ENCODE measurements at regions not wholly inside any gene's neighbourhood (a gene's known extent, or its start where the extent isn't known, plus 50 kb on each side); places are given as distances from the start of the nearest gene placed in this dataset.

DNA sequence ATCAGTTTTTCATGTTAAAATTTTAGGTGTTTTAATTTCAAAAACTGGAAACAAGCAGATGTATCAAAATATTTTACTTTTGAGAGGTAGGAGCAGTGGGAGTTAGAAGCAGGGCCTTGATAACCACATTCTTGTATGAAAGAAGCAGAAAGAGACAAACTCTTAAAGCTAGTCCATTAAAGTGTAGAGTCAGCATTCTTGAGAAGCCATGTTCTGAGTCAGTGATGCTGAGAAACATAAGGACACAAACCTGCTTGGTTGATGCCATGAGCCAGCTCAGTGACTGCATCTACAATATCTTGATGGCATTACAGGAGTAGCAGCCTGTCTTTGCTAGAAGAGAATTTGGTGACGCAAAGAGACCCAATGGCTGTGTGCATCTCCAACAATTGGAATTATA is 826.1 kb upstream of the CTNND2 start:
- no peak for TF ChIP-seq ZNF274 (IDR thresholded peaks at IDR 0.05; ENCODE audit: low read depth, low read length)
- TF ChIP-seq YY1 (IDR thresholded peaks at IDR 0.05; ENCODE audit: insufficient read depth, insufficient read length), result no peak
- TF ChIP-seq SUZ12 (IDR thresholded peaks at IDR 0.05; ENCODE audit: extremely low read depth, insufficient read depth, insufficient read length), result no peak

Data from NT2/D1 (cell line).